ENCODE measurements at regions not wholly inside any gene's neighbourhood (a gene's known extent, or its start where the extent isn't known, plus 50 kb on each side); places are given as distances from the start of the nearest gene placed in this dataset.

DNA sequence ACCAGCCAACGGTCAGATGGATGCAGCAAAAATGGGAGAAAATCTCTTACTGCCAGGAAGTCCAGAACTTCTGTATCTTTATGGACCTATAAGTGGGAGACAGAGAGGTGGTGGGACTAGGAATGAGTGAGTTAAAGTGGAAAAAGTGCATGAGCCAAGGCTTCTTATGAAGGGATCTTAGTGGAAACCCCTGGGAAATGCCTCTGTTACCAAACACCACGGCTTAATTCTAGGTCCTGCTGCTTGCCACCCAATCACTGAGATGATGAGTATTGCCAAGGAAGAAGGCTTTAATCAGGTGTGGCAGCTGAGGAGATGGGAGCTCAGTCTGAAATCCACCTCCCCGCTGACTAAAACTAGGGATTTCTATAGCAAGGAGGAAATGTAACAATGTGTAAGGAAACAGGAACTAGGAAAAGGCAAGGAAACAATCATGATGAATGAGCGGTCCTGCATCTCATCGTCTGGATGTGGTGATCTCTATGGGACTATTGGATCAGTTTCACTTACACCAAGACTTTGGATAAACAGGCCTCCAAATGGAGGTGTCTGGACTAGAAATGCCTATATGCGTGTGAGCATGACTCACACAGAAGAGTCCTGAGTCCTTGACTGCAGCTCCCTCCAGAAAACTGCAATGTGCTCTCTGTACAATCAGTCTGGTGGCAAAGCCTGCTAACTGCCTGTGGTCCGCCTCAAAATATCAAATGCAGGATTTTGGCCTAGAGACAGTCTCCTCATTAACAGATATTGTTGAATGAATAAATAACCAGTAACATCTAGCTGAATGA, 98.2 kb upstream of the PRR16 start:
- DNase-seq (ENCODE audit: extremely low spot score, insufficient read length, low read depth): no peak
- FAIRE-seq: no peak

DNA sequence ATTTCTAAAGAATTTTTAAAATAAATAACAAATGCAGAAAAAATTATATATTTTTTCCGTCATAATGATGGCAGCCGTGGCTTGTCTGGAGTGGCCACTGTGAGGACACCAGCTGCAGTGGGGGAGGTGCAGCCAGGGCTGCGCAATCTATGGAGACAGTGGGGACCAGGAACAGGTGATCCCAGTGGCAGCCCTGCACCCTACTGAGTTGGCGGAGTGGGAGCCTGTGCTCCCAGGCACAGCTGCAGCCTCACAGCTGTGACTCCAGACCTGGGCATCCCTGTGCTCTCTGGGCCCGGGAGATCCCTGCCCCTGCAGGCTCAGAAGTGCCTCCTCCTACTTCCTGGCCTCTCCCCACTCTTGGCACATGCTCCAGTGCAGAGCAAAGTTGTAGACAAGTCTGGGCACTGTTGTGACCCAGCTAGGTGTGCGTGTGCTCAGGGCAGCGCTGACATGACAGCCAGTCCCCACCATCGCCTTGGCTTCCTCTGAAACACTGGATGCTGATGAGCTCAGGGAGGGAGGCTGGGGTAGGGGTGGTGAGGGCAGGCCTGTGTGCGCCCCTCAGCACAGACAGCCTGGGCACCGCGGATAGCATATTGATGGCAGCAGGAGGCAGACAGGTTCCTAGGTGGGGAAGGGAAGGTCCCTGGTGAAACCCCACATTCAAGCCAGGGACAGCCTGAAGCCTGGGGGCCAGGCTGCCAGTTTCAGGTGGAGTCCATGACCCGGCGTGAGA, 96.0 kb upstream of the PRR16 start:
- FAIRE-seq: no peak
- DNase-seq (ENCODE audit: extremely low spot score, insufficient read length, low read depth): no peak

DNA sequence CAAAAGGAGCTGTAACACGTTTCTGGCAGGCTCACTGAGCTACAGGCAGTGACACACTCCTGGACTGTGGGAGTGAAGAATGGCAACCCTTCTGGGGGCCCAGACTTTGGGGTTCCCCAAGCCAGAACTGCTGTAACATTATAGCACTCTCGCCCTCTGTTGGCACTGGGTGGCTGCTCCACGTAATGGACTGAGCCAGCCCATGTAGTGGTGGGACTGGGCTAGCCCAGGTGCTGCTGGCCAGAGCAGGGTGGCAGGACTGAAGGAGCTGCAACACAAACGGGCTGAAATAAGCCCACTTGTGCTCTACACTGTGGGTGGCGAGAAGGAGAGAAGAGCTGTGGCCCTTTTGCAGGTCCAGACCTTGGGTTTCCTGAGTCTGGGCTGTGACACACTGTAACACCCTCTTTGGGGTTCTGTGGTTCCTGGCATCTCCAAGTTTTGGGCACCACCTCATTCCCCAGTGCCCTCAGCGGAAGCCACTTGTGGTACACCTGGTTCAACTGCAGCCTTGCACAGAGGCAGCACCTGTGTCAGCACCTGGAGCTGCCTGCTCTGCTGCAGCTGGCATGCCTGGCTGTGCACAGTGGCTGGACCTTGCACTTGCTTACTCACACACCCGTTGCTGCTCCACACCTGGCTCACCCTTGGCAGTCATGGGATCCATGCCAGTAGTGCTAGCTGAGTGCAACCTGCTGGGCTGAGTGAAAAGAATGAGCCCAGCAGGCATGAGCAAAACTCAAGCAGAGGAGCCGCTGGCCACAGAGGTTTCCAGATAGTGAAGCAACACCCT, 95.0 kb upstream of the PRR16 start:
- DNase-seq (ENCODE audit: extremely low spot score, insufficient read length, low read depth): no peak
- FAIRE-seq: no peak

DNA sequence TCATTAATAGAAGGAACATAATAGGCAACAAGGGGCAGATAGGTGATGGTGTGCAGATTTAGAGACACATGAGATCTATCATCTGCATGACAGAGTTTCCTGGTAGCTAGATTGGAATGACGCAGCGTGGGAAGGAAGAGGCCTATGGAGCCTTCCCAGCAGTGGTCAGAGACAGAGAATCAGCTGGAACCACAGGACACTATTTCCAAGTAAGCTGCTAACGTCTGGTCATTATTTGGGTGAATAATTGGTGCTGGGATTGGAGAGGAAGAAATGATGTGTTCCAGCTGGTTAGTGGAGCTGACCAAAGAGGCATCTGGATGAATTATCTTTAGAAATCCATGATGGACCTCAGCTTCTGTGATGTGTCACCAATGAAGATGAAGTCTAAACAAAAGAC, 91.2 kb upstream of the PRR16 start:
- DNase-seq (ENCODE audit: extremely low spot score, insufficient read length, low read depth) (no peak), FAIRE-seq (no peak)

DNA sequence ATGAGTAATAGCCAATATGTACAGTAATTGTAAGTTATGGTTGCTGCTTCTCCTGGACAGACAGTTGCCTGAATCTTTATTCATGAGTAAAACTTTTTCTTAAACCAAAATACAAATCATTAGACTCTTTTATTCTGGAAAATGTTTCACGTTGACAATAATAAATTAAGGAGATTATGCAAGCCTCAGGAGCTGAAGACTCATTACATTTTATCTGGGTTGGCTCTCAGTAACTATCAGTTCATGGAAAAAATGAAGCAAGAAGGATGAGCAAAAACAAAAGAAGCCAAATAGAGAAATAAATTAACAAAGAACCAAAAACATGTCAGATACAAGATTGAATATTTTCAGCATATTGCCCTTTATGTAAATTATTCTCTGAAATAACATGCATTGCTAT, 88.9 kb upstream of the PRR16 start:
- FAIRE-seq (no peak), DNase-seq (ENCODE audit: extremely low spot score, insufficient read length, low read depth) (no peak)

DNA sequence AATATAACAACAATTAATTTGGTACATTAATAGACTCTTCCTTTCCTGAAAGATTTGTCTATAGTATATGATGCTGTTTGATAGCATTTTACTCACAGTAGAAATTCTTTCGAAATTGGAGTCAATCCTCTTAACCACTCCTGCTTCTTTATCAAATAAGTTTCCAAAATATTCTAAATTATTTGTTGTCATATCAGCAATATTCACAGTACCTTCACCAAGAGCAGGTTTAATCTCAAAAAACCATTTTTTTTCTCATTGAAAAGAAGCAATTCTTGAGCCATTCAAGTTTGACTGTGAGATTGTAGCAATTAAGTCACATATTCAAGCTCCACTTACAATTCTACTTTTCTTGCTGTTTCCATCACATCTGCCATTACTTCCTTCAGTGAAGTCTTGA, 83.5 kb upstream of the PRR16 start:
- DNase-seq (ENCODE audit: extremely low spot score, insufficient read length, low read depth) (no peak), FAIRE-seq (no peak)

DNA sequence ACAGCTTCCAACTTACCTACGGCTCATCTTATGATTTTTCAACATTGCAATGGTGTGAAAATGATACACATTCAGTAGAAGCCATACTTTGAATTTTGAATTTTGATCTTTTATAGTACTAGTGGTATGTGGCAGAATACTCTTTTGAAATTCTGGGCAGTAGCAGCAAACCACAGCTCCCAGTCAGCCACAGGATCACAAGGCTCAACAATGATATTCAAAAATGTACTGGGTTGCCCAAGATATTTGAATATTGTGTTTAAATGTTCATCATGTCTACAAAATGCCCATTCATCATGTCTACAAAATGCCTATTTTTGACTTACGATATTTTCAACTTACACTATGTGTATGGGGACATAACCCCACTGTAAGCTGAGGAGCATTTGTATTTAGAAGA, 81.3 kb upstream of the PRR16 start:
- FAIRE-seq: no peak
- no peak for DNase-seq (ENCODE audit: extremely low spot score, insufficient read length, low read depth)

DNA sequence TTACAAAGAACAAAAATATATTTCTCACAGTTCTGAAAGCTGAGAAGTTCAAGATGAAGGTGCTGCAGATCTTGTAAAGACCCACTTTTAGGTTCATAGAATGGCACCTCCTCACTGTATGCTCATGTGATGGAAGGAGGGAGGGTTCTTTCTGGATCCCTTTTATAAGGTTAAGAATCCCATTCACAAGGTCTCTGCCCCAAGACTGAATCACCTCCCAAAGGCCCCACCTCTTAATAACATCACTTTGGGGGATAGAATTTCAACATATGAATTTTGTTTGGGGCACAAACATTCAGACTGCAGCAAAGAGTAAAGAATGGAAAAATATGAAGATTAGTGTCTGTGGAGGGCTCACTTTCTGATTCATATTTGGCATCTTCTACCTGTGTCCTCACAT, 77.1 kb upstream of the PRR16 start:
- FAIRE-seq: no peak
- DNase-seq (ENCODE audit: extremely low spot score, insufficient read length, low read depth): no peak

DNA sequence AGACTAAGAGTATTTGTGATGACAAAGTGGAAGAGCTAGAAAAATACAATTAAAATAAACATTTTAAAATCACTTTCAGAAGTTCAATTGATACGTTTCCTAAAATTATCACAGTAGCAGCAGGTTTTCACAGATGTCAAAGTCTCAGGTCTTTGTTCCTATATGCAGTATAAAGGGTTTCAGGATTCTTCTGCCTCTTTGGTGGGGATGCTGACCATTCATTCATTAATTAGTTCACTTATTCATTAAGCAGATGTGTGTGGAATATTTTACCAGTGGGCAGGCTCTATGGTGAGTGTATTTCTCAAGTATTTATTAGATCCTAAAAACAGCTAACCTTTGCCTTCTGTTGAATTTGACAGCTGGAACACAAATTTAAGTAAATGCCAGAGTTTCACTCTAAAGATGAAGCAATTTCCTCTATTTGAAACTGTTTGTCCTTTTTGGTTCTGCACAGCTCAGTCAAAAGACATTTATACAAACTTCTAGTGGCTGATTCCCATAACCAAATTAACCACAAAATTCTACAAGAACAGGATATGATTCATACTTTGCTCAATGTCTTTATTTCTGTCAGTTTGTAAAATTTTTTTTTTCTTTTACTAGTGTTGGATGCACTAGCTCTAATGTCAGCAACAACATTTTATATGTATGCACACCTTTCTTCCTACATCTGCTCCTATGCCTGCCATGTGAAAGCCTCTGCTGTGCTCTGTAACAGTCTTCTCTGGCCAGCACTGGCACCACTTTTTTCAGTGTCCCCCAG, 75.9 kb upstream of the PRR16 start:
- DNase-seq (ENCODE audit: extremely low spot score, insufficient read length, low read depth): no peak
- no peak for FAIRE-seq

DNA sequence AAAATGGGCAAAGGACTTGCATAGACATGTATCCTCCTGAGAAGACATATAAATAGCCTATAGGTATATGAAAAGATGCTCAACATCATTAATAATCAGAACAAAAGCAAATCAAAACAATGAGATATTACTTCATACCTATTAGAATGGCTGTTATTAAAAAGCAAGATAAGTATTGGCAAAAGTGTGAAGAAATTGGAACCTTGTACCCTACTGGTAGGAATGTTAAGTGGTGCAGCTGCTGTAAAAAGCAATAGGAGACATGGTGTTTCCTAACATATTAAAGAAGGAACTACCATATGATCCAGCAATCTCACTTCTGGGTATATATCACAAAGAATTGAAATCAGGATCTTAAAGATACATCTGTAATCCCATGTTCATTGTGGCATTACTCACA, 69.8 kb upstream of the PRR16 start:
- FAIRE-seq (no peak), DNase-seq (ENCODE audit: extremely low spot score, insufficient read length, low read depth) (no peak)

DNA sequence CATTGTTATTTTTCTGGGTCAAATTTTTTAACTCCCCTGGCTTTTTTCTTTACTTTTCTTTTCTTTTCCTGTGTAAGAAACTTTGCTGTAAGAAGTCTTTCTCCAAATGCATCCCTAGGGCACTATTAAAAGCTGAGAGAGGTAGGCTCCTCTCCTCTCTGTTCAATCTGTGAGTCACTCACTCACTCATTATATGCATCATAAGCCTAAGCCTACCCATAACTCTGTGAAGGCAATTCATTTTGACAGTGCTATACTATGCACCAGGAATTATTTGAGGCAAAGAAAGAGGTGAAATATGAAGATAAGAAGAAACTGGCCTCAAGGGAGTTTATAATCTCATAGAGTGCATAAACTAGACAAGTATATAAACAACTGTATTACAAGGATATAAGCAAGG, 67.9 kb upstream of the PRR16 start:
- FAIRE-seq (no peak), DNase-seq (ENCODE audit: extremely low spot score, insufficient read length, low read depth) (no peak)

DNA sequence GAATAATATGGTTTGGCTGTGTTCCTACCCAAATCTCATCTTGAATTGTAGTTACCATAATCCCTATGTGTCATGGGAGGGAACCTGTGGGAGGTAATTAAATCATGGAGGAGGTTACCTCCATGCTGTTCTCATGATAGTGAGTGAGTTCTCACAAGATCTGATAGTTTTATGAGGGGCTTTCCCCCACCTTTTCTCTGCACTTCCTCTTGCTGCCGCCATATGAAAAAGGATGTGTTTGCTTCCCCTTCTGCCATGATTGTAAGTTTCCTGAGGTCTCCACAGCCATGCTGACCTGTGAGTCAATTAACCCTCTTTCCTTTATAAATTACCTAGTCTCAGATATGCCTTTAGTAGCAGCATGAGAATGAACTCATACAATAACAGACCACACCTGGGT, 63.7 kb upstream of the PRR16 start:
- no peak for DNase-seq (ENCODE audit: extremely low spot score, insufficient read length, low read depth)
- FAIRE-seq: no peak

DNA sequence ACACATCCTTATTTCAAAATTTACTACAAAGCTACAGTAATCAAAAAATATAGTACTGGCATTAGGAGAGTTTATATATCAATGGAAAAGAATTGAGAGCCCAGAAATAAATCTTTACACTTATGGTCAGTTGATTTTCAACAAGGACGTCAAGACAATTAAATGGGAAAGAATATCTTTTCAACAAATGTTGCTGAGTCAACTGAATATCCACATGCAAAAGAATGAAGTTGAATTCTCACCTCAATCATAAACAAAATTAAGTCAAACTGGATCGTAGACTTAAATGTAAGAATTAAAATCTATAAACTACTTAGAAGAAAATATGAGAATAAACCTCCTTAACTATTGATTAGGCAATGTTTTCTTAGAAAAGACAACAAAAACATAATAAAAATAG, 61.5 kb upstream of the PRR16 start:
- FAIRE-seq: no peak

DNA sequence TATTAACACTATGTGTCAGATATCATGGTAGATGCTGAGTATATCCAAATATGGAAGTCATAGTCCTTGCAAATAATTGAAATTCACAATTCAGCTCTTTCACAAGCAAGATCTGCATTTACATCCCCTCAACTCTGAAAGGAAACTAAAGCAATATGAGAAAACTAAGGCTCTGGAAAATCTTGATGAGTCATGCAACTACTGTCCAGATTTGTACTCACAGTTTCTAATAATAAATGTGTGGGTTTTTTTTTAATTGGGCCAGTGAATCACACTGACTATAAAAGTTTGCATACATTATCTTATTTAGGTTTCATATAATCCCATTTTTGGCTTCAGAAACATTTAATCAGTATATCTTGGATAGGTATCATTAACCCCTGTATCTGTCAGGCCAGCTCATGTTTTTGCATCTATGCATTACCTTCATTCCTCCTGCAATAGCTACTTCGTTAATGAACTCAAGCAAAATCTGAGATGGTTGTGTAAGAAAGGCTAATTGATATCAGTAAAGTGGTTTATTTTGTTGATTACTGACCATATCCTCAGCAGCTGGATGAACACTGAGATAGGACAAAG, 58.7 kb upstream of the PRR16 start:
- FAIRE-seq: no peak
- DNase-seq (ENCODE audit: extremely low spot score, insufficient read length, low read depth): no peak

More for the DNA sequence above, 61.5 kb upstream of the PRR16 start:
- no peak for DNase-seq (ENCODE audit: extremely low spot score, insufficient read length, low read depth)

DNA sequence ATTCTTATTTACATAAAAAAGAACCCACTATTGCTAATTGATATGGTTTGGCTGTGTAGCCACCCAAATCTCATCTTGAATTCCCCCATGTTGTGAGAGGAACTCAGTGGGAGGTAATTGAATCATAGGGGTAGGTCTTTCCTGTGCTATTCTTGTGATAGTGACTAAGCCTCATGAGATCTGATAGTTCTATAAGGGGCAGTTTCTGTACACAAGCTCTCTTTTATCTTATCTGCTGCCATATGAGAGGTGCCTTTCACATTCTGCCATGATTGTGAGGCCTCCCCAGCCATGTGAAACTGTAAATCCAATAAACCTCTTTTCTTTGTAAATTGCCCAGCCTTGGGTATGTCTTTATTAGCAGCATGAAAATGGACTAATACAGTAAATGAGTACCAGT, 58.2 kb upstream of the PRR16 start:
- no peak for FAIRE-seq
- DNase-seq (ENCODE audit: extremely low spot score, insufficient read length, low read depth): no peak

DNA sequence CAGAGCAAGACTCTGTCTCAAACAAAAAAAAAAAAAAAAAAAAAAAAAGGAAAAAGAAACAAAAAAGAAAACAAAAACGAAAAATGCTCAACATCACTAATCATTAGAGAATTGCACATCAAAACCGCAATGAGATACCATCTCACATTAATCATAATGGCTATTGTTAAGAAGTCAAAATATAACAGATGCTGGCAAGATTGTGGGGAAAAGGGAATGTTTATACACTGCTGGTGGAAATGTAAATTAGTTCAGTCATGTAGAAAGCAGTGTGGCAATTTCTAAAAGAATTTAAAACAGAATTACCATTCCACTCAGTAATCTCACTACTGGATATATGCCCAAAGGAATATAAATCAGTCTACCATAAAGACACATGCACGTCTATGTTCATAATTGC, 50.4 kb upstream of the PRR16 start:
- no peak for FAIRE-seq
- no peak for DNase-seq (ENCODE audit: extremely low spot score, insufficient read length, low read depth)
